Stimulated activated CD8-positive, alpha-beta memory T cell treated with anti-CD3 and anti-CD28 coated beads, Interleukin-15, amount 100 ng/mL, for 1 hour (primary cell): ENCODE measurements at regions not wholly inside any gene's neighbourhood (a gene's known extent, or its start where the extent isn't known, plus 50 kb on each side); places are given as distances from the start of the nearest gene placed in this dataset.

Source experiments
- DNase-seq: peaks from one replicate; pipeline ENCODE4 v3.0.0-alpha.2; 2020; ENCODE audit warnings: low read depth

DNA sequence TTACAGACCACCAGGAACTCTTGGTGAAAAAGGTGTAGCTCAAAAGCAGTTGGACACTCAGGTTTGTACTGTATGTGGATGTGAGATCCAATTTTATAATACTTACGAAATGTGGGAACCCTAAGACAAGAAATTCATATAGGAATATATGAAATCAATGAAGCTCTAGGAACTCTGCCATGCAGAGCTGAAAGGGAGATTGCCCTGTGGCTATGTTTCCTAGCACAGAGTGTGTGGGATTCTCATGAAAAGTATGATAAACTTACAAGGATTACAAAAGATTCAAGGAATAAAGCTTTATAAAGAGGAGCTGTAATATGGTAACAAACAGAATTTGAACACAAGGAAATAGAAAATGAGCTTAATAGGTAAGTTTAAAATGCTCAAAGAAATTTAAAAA, 205.7 kb upstream of the FAM83B start:
- no peak for DNase-seq

DNA sequence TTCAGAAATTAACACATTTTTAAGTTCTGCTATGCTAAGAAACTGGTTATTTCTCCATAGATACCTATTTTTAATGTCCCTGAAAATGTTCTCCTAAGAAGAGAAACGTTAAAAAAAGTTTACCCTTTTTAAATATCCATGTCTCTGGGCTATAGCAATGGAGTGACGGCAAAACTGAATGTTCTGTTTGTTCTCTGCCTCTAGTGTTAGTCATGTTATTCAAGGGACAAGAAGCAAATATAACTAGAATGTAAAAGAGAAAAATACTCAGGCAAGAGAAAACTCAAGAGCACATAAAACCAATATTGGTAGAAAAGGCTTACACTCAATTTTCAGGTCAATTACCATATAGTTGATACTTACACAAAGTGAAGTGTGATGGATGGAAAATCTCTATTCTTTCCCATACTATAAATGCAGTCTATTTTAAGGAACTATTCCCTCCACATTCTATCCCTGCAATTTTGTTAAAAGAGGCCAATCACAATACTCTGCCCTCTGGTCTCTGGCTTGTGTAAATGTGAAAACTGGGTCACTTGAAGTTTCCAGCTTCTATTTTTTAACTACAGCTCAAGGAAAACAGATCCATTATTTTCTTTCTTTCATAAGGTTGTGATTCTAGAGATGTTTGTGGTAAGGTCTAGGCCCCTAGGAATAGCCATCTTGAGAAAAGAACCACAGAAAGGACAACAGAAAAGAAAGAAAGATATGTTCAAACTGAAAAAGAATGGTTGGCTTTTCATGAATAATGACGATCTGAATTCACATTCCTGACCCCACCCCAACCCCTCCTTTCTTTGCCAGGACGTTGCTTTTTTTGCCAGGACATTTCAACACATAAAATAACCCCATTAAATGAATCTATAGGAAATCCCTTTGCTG, 200.3 kb upstream of the FAM83B start:
- no peak for DNase-seq

DNA sequence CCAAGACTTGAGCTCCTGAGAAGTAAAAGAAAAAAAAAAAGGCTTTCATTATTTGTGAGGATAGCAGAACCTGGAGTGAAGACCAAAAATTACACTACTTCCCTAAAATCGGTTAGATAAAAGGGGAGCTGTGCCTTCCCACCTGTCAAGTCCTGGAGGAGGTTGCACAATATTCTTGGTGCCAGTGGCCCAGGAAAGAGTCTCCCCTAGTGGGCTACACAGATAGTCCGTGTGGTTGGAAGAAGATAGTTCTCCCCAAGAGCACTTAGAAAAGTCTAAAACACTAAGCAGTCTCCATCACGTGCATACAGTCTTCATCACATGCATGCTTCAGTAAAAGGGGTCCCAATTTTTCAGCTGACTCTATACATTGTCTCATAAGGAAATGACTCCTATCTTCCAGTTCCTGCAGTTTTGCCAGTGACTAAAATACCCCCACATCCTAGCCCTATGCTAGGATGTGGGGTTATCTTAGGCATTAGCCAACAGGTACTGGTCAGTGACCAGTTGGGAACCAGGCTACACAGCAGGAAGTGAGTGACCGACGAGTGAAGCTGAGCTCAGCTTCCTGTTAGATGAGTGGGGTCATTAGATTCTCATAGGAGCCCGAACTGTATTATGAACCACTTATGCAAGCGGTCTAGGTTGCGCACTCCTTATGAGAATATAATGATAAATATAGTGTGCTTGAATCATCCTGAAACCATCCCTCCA, 199.5 kb upstream of the FAM83B start:
- DNase-seq: no peak

DNA sequence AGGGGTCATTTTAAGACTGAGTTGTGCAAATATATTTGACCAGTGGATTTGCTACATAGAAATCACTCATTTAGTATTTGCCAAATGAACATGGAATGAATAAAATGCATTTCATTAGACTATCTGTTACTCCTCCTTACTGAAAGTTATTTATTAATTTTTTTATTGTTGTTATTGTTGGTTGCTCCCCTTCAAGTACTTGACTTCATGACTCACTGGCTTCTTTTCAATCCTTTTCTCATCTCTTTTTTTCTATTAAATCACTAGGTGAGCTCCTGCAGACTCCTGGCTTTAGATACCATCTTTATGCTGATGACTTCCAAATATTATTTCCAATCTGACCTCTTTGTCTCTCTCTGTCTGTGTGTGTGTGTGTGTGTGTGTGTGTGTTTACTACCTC, 192.2 kb upstream of the FAM83B start:
- no peak for DNase-seq

DNA sequence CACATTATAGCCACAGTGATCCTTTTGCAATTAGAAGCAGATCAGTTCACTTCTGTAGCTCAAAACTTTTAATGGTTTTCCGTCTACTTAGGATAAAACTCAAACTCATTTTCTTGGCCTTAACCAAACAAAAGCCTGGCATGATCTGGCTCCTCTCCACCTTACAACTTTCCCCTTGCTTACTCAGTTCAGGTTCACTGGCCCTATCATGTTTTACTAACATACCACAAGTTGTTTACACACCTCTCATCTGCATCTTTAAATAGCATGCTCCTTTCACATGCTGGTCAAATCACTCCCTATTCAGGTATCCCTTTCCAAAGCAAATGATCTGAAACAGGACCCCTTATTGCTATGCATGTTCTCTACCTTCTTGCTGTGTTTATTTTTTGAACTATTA, 191.4 kb upstream of the FAM83B start:
- DNase-seq: no peak

DNA sequence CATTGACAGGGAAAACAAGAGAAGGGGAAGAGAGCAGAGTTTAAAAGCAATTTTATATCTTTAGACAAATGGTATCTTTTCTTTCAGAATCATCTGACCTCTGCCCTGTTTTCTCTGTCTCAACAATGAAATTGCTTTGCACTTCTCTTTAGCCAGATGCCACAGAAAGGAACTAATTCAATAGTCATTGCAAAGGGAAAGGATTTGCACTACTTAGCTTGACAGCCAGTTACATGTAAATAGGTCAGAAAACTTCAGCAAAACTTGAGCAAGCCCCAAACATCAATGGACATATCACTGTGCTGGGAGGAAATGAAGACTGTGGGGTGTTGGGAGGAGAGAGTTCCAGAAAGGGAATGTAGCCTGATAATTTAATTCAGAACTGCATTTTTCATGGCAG, 181.3 kb upstream of the FAM83B start:
- DNase-seq: no peak

DNA sequence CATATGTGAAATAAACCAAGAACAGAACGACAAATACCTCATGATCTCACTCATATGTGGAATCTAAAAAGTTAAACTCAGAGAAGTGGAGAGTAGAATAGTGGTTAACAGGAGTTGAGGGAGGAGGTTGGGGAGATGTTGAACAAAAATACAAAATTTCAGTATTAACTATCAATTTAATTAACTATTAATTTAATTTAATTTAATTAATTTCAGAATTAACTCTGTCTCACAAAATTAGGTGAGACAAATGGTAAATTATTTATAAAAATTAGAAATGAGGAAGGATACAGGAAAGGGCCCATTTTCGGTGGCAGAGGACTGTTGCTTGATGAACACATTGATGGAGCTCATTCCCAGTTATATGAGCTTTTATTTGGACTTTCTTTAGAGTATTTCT, 166.0 kb upstream of the FAM83B start:
- no peak for DNase-seq

DNA sequence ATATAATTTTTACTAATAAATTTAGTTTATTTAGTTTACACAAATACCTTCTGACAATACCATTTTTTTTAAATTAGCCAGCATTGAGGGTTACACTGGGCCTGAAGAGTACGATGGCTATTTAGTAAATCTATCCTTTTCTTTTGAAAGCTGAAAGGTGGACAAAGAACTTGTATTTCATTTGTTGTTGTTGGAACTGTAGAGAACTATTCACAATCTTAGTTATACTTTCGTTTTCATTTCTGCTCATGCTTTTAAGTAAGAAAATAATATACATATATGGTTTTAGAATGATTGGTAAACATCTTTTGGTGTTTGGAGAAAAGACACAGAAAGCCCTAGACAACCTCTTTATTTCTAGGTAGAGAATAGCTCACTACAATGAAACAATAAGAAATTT, 165.3 kb upstream of the FAM83B start:
- DNase-seq: no peak

DNA sequence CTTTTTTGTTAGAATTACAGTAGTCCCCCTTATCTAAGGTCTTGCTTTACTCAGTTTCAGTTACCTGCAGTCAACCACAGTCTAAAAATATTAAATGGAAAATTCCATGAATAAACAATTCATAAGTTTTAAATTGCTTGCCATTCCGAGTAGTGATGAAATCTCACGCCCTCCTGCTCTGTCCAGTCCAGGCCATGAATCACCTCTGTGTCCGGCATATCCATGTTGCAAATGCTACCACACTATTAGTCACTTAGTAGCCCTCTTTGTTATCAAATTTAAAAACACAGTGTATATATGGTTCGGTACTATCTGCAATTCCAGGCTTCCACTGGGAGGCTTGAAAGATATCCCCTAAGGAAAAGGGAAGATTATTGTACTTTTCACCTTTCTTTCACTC, 164.6 kb upstream of the FAM83B start:
- no peak for DNase-seq

DNA sequence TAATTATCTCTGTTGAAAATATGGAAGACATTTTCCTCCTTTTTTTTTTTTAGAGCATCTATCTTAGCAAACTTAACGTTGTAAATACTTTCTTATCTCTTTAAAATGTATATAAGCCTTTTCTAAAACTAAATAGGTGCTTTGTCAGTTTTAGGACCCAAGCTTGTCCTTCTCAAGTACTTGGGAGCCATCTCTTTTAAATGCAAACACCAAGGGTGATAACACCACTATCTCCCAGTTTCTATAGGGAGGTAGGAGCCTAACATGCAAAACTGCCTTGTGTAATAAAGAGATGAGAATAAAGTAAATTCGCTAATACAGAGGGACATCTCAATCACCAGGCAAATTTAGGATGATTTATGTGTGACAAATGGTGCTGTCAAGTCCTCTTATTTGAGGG, 157.0 kb upstream of the FAM83B start:
- DNase-seq: no peak

DNA sequence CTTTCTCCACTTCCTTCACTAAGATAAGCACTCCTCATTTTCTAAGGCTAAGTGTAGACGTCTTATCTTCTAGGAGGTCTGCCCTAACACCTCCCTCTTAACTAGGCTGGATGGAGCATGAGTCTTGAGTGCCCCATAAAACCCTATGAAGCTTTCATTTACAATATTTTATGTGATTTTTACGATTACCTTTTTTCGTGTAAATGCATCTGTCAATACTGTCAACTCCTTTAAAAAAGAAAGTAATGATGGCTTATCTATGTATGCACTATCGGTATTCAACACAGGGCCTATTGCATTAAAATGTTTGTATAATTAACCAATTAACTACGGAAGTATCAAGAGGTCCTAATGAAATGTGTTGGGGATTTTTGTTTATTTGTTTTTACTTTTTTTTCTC, 156.0 kb upstream of the FAM83B start:
- DNase-seq: no peak

DNA sequence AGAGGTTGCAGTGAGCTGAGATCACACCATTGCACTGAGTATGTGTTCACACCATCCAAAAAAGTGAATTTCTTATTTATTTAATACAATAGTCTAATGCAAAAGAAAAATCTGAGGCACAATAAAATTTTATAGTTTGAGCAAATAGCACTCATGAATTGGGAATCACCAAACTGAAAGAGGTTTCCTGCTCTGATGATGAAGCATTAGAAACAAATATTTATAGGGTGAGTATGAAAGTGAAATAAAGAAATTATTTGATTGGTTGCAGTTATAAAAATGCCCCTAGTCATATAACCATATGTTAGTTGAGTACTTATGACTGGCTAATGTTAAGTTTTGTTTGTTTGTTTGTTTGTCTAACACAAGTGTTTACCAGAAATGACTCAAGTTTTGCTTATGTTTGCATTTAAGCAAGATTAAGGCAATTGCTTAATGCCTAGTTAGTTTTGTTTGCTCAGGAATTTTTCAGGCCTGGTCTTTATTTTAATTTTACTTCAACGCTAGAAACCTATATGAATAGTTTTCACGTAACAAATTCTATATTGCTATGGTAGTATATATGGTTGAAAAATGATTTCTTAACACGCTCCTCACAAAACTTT, 151.5 kb upstream of the FAM83B start:
- DNase-seq: no peak

DNA sequence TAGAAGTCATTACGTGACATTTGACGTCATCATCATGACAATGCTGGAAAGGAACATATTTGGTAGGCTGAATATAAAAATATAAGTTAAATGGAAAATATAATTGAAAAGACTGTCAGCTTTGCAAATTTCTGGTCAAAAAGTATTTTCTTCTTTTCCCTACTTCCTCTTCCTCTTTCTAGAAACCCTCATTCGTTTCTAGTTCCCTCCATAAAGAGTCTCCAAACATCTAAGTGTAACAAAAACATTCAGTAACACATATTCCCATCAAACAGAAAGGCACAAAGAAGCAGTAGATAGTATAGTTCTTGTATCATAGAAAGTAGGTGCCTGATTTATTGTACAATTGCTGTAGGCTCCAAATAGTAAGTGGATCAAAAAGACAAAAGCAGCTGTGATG, 150.8 kb upstream of the FAM83B start:
- DNase-seq: no peak

DNA sequence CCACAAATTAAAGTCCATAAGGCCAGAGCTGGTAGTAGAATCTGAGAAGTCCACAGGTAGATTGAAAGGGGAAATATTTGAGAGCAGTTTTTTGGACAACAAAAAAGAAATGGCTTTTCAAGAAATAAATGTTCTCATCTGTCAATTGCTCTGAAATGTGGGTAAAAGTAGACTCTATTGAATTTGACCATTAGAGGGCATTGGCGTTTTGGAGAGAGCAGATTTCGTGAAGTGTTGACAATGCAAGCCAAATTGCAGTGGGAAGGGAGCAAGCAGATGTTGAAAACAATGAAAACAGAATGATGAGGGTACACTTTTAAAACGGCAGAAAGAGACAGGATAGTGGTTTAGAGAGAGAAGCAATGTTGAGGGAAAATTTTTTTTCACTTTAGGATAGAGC, 149.1 kb upstream of the FAM83B start:
- no peak for DNase-seq

DNA sequence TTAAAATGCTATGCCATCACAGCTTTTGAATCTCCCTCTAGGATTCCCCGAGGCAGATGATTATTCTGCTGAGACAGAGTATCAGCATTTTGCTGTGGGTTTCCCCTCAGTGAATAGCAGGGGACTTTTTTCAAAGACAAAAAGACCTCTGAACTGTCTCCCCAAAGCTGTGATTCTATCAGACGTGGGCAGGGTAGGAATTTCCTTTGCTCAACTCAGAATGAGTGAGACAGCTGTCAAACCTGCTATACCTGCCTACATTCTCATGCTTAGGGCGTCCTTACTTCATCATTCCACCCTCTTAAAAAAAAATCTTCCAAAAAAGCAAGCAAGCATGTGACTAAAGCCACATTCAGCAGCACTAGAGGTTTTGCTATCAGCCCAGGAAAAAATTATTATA, 147.6 kb upstream of the FAM83B start:
- DNase-seq: no peak

DNA sequence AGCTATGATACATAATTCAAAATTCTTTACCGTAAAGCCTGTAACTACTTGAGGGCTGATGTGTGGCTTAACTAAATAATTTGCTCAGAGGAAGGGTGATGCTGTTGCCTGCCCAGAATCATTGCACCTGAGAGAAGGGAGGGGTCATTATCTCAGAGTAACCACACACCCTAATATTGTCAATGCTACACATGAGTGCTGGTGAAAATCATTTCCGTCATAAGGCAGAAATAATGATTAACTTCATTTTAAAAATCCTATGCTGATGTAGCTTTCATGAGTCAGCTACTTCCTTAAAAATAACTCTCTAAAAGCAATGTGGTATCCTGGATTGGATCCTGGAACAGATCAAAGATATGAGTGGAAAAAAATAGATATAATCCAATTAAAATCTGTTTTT, 146.4 kb upstream of the FAM83B start:
- no peak for DNase-seq

DNA sequence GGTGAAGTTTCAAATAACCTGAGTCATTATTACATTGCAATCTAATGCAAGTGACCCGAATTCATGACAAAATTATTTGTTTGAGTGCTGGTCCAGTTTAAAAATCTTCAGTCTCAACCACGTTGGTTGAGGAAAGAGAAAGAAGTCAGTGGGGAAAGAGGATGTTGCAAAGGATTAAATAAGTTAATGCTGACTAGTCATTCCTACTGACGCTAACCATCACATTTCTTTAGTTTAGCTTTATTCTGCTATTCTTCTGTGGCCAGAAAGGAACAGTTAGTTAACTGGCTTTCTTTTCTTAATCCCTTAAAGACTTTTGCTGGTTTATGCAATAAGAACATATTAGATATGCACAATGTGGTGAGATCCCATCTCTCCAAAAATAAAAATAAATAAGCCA, 143.8 kb upstream of the FAM83B start:
- DNase-seq: no peak

DNA sequence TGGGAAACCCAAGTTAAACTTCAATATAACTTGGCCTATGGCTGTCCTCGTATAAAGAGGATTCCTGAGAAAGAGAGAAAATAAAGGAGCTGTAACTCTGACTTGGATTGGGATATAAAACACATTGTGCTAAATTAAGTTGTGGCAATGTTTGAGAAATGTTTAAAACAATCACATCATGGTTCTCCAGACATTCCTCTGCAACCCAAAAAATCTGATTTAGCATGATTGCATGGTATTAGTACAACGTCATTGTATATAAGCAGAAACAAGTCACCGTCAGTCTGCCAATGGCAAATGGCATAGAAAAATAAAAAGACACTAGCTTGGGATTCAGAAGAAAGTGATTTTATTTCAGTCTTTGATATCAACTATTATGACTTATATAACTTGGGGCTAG, 140.2 kb upstream of the FAM83B start:
- DNase-seq: no peak

DNA sequence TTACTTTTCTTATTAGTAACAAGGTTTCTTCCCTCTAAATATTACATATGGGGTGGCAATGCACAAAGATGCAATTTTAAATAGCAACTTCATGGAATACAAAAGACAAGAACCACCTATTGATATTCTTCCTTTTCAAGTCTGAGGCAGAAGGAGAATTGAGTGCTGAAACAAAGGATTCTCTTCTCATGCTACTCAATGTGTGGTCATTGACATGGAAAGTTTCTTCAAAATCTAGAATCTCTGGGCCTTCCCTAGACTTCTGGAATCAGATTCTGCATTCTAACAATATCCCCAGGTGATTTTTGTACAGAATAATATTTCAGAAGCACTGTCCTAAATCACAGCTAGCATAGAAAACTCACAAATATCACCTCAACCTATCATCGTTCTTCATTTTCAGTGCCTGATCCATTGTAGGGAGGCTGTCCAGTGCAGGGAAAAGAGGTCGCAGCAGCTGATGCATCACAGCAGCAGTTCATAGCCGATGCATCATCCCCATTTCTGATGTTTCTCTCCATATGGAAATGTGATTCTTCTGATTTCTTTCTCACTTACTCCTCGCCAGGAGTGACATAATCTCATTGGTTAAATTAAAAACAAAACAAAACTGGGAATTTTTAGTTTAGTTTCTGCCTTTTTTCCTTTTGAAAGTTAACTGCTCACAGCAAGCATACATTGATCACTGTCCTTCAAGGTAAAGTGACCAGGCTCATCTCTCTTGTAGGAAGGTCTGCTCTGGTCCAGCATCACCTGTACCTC, 139.5 kb upstream of the FAM83B start:
- DNase-seq: no peak

DNA sequence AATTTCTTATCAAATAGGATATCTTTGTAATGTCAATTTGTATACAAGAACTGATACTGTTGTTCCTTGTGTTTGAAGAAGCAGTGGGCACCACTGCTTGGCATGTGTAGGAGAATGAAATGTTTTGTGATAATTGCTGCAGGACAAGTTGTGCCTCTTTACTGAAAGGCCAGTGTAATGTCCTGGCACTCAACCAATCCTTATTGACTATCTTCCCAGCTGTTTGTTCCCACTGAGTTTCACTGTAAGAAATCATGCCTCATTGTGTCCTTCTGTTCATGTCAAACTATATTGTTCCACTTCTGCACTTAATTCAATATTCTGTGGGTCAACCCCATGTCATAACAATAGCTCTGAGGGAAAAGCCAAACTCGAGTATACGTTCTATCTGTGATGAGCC, 136.1 kb upstream of the FAM83B start:
- no peak for DNase-seq

DNA sequence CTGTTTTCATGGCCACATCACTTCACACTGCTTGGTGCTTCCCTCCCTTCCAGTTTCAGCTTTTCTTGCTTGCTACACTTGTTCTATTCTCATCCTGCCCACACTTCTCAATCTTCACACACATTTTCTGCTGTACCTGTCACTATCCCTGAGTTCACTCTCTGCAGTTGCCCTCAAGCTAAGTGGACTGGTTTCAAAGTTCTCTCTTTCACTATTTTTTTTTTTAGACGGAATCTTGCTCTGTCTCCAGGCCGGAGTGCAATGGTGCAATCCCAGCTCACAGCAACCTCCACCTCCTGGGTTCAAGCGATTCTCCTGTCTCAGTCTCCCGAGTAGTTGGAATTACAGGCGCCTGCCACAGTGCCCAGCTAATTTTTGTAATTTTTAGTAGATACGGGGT, 130.6 kb upstream of the FAM83B start:
- DNase-seq: no peak

DNA sequence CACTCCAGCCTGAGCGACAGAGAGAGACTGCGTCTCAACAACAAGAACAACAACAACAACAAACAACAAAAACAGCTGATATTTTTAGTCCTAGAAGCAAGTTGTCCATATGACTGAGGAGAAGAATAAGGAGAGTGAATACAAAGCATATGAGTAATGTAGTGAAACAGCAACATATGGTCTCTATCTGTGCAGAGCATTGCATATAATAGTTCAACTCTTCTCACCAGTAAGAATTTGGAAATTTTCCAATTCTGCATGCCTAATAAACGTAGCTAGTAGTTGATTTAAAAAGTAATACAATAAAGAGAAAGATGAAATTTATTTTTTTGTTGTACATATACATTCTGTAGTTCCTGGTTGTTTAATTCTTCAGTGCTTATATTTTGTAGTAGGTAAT, 129.7 kb upstream of the FAM83B start:
- no peak for DNase-seq
